HL-60/S4 treated with retinoic acid at 250 ng/mL for 4 days and 3 days (cell line): ENCODE measurements at regions not wholly inside any gene's neighbourhood (a gene's known extent, or its start where the extent isn't known, plus 50 kb on each side); places are given as distances from the start of the nearest gene placed in this dataset.
"Not testable (repeated sequence)": the region's sequence is repeated elsewhere in the genome, so short reads cannot be mapped to it uniquely, and the experiment has no call there.

Source experiments
- in situ Hi-C: fragments of 300-500 bp; cut with MboI; formaldehyde crosslinking; loops from 2 replicates; pipeline ENCODE4 v1.7.0; 2022; ENCODE audit warnings: low sequenced_read_pairs

- in situ Hi-C loops, result no loop called here
Observed at GRCh38 chr21:39084073-39084472, 99.2 kb downstream of the PSMG1 start.

DNA sequence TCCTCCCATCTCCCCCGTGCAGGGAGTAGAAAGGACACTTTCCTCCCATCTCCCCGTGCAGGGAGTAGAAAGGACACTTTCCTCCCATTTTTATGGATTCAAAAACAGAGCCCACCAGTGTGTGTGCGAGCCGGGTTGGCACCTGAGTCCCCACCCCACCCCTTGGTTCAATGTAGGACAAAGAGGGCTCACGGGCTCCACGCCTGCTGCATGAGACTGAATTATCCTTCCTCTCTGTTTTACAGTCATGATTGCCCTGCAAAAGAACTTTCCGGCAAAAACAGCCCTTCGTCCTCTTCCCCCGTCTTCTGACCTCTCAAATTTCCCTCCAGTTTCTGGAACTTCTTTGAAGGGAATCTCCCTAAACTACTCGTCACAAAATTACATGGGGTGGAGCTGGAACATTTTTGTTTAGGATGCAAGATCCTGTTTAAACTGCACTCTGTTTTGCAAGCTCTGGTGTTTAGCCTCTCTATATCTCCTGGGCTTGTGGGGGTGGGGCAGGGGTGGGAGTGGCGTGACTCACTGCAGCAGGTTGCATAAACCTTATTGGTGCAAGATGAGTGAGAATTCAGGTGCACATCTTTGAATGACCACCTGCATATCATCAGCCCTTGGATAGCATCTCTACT lies 99.8 kb downstream of the PSMG1 start:
- in situ Hi-C loops, result no loop called here

GRCh38 chr21:39082656-39083376 lies 100.4 kb downstream of the PSMG1 start:
- in situ Hi-C loops, result no loop called here

GRCh38 chr21:39080366-39080765 lies 102.9 kb downstream of the PSMG1 start:
- in situ Hi-C loops, result no loop called here

DNA sequence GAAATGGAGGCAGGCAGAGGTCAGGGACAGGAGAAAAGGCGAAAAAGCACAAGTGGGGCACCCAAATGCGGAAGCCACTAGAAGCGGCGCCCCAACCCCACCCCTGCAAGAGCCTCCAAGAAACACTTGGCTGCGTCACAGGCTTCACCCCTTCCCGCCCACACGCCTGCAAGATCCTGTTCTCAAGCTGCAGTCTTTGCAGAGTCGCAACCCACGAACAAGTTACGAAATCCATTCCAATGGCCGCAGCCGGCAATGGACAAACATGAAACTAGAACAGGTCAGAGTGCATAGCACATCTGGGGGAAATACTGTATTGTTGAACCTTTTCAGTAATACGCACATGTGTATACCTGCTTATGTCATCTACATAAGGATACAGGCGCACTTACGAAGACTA lies 103.6 kb downstream of the PSMG1 start:
- in situ Hi-C loops, result no loop called here

DNA sequence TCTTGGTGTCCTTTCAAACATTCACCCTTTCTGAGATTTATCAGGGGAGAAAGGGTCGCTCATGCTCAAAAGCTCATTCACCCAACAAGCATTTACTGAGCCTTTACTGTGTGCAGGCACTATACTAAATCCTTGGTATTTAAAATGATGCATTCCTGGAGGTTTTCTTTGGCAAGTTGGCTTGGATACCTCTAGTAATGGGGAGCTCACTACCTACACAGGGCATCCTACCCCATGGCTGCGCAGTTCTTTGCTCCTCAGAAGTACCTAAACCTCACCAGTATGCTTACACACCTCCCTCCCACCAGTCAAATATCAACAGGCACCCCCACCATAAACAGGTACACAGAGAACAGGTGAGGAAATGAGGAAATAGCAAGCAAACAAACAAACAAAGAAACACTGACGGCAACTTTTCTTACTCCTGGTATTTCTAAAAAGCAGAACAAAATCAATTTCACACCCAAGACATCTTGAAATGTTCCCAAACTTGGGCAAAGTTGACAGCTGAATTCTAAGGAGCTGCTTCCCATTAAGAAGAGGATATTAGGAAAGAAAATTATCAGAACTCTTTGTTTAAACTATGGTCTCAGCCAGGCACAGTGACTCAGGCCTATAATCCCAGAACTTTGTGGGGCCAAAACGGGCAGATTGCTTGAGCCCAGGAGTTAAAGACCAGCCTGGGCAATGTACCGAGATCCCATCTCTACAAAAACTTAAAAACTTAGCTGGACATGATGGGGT lies 104.8 kb downstream of the PSMG1 start:
- in situ Hi-C loops, result no loop called here

DNA sequence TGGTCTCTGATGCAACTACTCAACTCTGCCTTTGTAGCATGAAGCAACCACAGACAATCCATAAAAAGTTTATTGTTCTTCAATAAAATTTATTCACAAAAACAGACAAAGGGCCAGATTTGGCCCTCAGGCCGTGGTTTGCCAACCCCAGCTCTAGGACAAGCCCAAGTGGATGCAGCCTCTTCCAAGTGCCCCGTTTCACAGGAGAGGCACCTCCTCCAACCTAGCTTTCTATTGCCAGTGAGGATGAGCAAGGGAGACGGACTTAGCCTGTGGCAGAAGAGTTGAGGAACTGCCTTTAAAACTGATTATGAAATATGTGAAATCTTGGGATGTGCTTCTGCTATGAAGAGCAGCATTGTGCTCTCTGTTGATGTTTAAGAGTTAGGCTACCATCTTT lies 105.4 kb downstream of the PSMG1 start:
- in situ Hi-C loops, result no loop called here

DNA sequence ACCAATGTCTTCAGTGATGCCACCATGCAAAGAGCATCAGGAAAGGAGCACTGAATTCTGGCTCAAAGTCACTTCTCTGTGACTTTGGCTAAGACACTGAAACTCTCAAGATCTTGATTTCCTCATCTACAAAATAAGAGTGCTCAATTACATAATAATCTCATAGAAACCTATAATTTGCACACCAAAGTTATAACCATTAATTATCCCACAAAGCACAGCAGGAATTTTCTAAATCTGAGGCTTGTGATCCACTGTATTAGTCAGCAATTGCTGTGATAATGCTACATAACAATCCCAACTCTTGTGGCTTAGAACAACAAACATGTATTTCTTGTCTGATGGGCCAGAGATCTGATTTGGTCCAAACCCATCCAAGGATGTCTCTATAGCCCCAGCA lies 108.7 kb downstream of the PSMG1 start:
- in situ Hi-C loops, result no loop called here

GRCh38 chr21:39073717-39074116 lies 109.5 kb downstream of the PSMG1 start:
- in situ Hi-C loops, result no loop called here

- in situ Hi-C loops, result no loop called here
Observed at GRCh38 chr21:39073063-39073462, 110.2 kb downstream of the PSMG1 start.

GRCh38 chr21:39072468-39072867 lies 110.8 kb downstream of the PSMG1 start:
- in situ Hi-C loops, result no loop called here

DNA sequence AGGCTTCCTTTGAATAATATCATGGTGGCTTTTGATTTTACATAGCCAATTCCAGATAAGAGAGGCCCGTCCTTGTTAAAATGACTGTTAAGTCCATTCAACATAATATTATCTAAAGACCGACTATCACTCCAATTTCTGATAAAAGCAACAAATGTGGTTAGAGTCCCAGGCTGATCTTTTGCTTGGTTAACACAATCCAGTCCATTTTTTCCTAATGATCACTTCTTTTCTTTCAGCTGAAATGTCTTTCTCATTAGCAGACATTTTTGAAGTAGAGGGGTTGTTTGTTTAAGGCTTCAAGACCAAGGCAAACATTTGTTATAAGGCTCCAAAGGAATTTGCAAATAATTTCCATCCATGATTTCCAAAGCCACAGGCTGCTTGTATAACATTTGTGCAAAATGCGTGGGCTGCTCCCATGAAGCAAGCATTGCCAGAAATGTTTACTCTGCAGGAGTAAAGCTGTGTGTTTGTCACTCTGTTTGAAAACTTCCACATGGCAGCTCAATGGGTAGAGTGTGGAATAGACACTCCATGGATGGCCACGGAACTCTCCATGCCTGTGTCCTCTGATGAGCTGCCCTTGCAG lies 111.5 kb downstream of the PSMG1 start:
- in situ Hi-C loops, result no loop called here

GRCh38 chr21:39069856-39070255 lies 113.4 kb downstream of the PSMG1 start:
- in situ Hi-C loops, result not testable (repeated sequence)

DNA sequence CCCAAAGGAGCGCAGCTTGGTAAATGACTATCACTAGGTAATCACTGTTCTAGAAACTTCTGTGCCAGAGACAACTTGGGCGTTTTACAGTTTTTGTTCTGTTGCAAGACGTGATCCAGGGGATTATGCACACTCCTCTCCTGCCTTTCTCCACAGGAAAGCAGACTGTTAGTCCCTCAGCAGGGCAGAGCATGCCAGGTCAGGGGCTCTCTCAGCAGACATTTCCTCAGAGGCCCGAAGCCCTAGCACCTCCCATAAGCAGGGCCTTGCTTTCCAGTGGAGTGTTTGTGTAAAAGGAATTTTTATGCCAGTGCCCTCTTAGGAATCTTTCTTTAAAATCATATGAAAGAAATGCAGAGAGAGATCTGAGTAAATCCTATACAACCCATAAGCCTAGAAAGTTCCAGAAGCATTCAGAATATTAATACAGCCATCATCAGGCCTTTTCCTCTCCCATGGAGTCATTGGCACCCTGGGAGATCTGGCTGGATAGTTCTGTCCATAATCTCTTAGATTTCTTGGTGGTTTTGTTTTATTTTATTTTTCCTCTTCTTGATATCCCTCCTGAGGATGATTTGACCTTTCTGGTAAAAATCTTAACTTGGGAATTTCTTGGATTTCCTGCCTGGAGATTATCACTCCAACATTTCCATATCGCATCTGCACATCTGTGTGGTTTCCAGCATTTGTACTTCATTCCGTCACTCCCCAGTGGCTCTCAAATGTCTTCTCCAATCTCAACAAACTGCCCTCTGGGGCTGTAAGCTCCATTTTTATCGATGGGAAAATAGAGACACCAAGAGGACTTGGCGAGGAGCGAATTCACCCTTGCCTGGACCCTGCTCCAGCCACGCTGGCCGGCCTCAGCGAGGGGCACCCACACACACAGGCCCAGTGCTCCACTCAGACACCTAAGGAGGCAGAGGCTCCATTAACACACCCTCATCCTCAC lies 116.1 kb downstream of the PSMG1 start:
- in situ Hi-C loops, result no loop called here

- in situ Hi-C loops, result no loop called here
Observed at GRCh38 chr21:39065917-39066316, 117.3 kb downstream of the PSMG1 start.

DNA sequence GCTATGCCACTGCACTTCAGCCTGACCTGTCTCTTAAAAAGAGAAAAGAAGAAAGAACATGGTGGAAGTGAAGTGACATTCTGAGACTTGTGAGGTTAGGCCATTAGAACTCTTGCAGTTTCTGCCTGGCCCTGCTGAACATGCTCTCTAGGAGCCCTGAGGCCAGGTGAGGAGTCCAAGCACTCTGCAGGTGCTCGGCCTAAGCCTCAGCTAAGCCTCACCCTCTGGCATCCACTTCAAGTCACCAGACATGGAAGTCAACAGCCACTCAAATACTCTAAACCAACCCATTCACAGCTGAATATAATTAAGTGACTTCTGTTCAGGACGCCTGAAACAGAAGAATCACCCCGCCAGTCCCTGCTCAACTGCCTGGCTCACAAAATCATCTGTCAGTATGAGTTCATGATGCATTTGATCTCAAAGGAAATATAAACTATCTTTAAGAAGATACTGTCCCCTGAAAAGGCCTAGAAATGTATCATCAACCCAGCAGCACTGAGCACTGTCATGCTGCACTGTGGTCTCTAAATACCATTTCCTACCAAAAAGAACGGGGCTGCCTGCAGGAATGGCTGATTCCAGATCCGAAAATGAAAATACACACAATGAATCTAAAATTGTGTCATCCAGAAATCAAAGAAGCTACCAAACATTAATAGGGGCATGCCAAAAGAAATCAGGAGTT lies 118.8 kb downstream of the PSMG1 start:
- in situ Hi-C loops, result no loop called here

DNA sequence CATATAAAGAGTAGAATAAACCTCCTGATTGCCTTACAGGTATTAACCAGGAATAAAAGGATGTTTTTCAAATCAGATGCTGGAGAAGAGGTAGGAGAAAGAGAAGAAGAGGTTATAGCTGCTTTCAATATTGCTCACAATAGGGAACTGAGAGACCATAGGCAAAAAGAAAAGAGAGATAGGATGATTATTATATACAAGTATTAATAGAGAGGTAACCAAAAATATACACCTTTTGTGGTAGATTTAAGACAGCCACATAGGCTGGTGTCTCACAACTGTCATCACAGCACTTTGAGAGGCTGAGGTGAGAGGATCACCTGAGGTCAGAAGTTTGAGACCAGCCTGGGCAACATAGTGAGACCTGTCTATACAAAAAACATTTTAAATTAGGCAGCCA lies 119.7 kb downstream of the PSMG1 start:
- in situ Hi-C loops, result no loop called here

GRCh38 chr21:39062196-39062595 lies 121.1 kb downstream of the PSMG1 start:
- in situ Hi-C loops, result no loop called here

GRCh38 chr21:39061766-39062165 lies 121.5 kb downstream of the PSMG1 start:
- in situ Hi-C loops, result no loop called here

- in situ Hi-C loops, result no loop called here
Observed at GRCh38 chr21:39060485-39061083, 122.7 kb downstream of the PSMG1 start.
